ENCODE measurements at regions not wholly inside any gene's neighbourhood (a gene's known extent, or its start where the extent isn't known, plus 50 kb on each side); places are given as distances from the start of the nearest gene placed in this dataset.

DNA sequence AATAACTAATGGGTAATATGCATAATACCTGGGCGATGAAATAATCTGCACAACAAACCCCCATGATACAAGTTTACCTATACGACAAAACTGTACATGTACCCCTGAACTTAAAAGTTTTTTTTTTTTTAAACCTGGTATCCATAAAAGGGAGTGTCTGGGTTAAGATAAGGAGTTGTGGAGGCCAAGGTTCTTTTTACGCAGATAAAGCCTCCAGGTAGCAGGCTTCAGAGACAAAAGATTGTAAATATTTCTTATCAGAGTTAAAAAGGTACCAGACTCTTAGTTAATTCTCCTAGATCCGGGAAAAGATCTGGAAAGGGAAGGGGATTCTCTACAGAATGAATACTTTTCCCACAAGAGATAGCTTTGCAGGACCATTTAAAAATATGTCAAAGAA is 259.4 kb upstream of the SSTR1 start:
- Histone ChIP-seq H3K4me1 (no peaks in the 10 kb centered on the region), H3K9me3 (no peaks in the 10 kb centered on the region), H3K36me3 (no peaks in the 10 kb centered on the region), H3K27me3 (no peaks in the 10 kb centered on the region), H3K27ac (no peak overlapping the region), H3K4me3 (no peak overlapping the region)
- intact Hi-C loops (cut with DNase I; ENCODE audit: low total_unique reads) = no loop called here
- TF ChIP-seq, protein P1, sequence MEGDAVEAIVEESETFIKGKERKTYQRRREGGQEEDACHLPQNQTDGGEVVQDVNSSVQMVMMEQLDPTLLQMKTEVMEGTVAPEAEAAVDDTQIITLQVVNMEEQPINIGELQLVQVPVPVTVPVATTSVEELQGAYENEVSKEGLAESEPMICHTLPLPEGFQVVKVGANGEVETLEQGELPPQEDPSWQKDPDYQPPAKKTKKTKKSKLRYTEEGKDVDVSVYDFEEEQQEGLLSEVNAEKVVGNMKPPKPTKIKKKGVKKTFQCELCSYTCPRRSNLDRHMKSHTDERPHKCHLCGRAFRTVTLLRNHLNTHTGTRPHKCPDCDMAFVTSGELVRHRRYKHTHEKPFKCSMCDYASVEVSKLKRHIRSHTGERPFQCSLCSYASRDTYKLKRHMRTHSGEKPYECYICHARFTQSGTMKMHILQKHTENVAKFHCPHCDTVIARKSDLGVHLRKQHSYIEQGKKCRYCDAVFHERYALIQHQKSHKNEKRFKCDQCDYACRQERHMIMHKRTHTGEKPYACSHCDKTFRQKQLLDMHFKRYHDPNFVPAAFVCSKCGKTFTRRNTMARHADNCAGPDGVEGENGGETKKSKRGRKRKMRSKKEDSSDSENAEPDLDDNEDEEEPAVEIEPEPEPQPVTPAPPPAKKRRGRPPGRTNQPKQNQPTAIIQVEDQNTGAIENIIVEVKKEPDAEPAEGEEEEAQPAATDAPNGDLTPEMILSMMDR (IDR thresholded peaks at IDR 0.05 in 4 of 5, conservative IDR thresholded peaks at IDR 0.05 in 1 of 5) = no peak
- TF ChIP-seq POLR2A (IDR thresholded peaks at IDR 0.05) = no peak
- no peak for ATAC-seq
- no peak for DNase-seq
- in situ Hi-C loops (cut with MboI; ENCODE audit: low sequenced_read_pairs in 4 of 4) = no loop called here

DNA sequence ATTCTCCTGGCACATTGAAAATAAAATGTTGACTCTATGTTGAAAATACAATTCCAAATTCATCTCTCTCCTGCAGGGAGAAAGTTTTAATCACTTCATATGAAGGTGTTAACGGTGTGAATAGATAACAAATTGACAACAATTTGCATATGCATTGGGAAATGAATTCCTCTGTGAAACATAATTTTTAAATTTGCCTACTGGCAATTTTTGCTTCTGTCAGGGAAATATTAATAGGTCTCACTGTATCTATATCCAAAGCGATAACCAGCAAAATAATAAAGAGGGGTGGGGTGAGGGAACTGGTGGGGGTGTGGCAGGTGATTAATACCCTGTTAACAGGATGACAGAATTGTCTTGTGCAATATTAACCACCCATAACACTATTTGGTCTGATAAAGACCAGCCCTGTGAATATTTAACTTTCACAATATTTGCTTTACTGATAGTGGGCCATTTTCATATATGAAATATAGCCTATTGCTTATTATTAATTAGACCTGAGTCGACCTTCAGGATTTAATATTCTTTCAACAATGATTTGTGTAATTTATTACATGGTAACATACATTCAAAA is 239.0 kb upstream of the SSTR1 start:
- intact Hi-C loops (cut with DNase I; ENCODE audit: low total_unique reads) (no loop called here), in situ Hi-C loops (cut with MboI; ENCODE audit: low sequenced_read_pairs in 4 of 4) (no loop called here)
- ATAC-seq (no peak), DNase-seq (no peak)
- Histone ChIP-seq H3K36me3 (no peaks in the 10 kb centered on the region), H3K9me3 (no peaks in the 10 kb centered on the region), H3K27me3 (no peaks in the 10 kb centered on the region), H3K4me3 (no peak overlapping the region), H3K27ac (no peak overlapping the region), H3K4me1 (no peaks in the 10 kb centered on the region)
- TF ChIP-seq, protein P1 (IDR thresholded peaks at IDR 0.05 in 4 of 5, conservative IDR thresholded peaks at IDR 0.05 in 1 of 5) = no peak
- TF ChIP-seq POLR2A (IDR thresholded peaks at IDR 0.05) = no peak

DNA sequence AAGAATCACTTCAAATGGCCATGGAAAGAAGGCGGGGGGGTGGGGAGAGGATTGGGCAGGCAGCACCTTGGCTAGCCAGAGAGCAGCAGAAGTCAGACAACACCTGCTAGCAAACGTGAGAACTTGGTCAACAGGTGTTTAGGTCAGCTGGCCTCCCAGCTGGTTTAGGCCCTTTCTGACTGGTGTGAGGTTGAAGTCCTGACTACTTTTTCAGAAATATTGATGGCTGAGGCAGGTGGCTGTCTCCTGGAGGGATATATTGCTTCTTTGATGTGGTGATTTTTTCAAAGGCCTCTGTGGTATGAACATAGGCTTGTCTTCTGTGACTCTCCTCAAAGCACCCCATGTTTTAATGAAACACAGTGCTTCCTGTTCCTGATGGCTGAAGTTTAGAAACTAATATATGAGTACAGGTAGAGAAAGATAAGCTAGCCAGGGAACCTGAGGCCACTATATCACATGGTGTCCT is 238.2 kb upstream of the SSTR1 start:
- no peaks in the 10 kb centered on the region for H3K36me3 ChIP-seq
- no peaks in the 10 kb centered on the region for H3K27me3 ChIP-seq
- H3K4me1 ChIP-seq = no peaks in the 10 kb centered on the region
- no peak overlapping the region for H3K4me3 ChIP-seq
- in situ Hi-C loops (cut with MboI; ENCODE audit: low sequenced_read_pairs in 4 of 4) (no loop called here), intact Hi-C loops (cut with DNase I; ENCODE audit: low total_unique reads) (no loop called here)
- ATAC-seq (no peak), DNase-seq (no peak)
- no peak overlapping the region for H3K27ac ChIP-seq
- TF ChIP-seq, protein P1 (IDR thresholded peaks at IDR 0.05 in 4 of 5, conservative IDR thresholded peaks at IDR 0.05 in 1 of 5) = no peak
- TF ChIP-seq POLR2A (IDR thresholded peaks at IDR 0.05) = no peak
- no peaks in the 10 kb centered on the region for H3K9me3 ChIP-seq

DNA sequence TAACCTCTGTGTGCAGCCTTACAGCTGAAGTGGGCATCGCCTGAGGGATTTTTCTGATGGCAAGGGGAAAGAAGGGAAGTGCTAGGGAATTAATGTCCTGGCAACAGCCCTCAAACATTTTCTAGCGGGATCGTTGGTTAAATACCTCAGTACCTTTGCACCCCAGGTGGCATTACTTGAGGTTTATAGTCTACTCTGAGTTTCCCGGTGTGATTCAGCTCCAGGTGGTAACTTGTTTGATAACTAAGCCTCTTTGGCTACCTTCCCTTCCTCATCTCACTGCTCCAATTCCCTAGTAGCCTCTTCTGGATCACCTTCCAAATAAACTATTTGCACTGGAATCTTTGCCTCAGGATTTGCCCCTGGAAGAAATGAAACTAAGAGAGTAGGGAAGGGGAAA is 237.0 kb upstream of the SSTR1 start:
- no peak for DNase-seq
- intact Hi-C loops (cut with DNase I; ENCODE audit: low total_unique reads) = no loop called here
- H3K36me3 ChIP-seq = no peaks in the 10 kb centered on the region
- no peaks in the 10 kb centered on the region for H3K9me3 ChIP-seq
- no peak overlapping the region for H3K4me3 ChIP-seq
- no peak for ATAC-seq
- H3K27ac ChIP-seq = no peak overlapping the region
- in situ Hi-C loops (cut with MboI; ENCODE audit: low sequenced_read_pairs in 4 of 4) = no loop called here
- TF ChIP-seq POLR2A (IDR thresholded peaks at IDR 0.05) = no peak
- TF ChIP-seq, protein P1 (IDR thresholded peaks at IDR 0.05 in 4 of 5, conservative IDR thresholded peaks at IDR 0.05 in 1 of 5) = no peak
- no peaks in the 10 kb centered on the region for H3K4me1 ChIP-seq
- no peaks in the 10 kb centered on the region for H3K27me3 ChIP-seq
